Adipocyte (in vitro differentiated cells): ENCODE measurements at regions not wholly inside any gene's neighbourhood (a gene's known extent, or its start where the extent isn't known, plus 50 kb on each side); places are given as distances from the start of the nearest gene placed in this dataset.

Source experiments
- DNase-seq: peaks from one replicate; pipeline ENCODE4 v3.0.0-alpha.2; 2015; ENCODE audit warnings: low read depth
- H3K27me3 ChIP-seq: replicated peaks from 2 replicates; pipeline ENCODE4 v1.7.0; 2013; ENCODE audit warnings: mild to moderate bottlenecking, low read length, moderate library complexity; ENCODE audit not compliant: control insufficient read depth, insufficient read depth
- H3K36me3 ChIP-seq: 2 replicates; pipeline ENCODE4 v1.7.0; 2013; ENCODE audit warnings: low read length, mild to moderate bottlenecking, moderate library complexity; ENCODE audit not compliant: control insufficient read depth, insufficient read depth, severe bottlenecking
- H3K4me1 ChIP-seq: 2 replicates; pipeline ENCODE4 v1.7.0; 2013; ENCODE audit warnings: mild to moderate bottlenecking, low read length, moderate library complexity; ENCODE audit not compliant: control insufficient read depth, insufficient read depth
- H3K4me3 ChIP-seq: 2 replicates; pipeline ENCODE4 v1.7.0; 2013; ENCODE audit warnings: mild to moderate bottlenecking, low read length, moderate library complexity
- H3K9ac ChIP-seq: 2 replicates; pipeline ENCODE4 v1.7.0; 2013; ENCODE audit warnings: mild to moderate bottlenecking, low read length, moderate library complexity
- H3K9me3 ChIP-seq: 2 replicates; pipeline ENCODE4 v1.7.0; 2013; ENCODE audit warnings: mild to moderate bottlenecking, low read length, moderate library complexity; ENCODE audit not compliant: control insufficient read depth

GRCh38 chr5:137567226-137567625 lies 68.1 kb upstream of the SPOCK1 start:
- Histone ChIP-seq H3K9ac (no peak overlapping the region), H3K36me3 (no peaks in the 10 kb centered on the region), H3K27me3 (no peaks in the 10 kb centered on the region), H3K9me3 (no peaks in the 10 kb centered on the region), H3K4me1 (peaks cover 48% of the 10 kb centered on the region), H3K4me3 (no peak overlapping the region)
- DNase-seq: no peak

GRCh38 chr5:137566780-137567179 lies 67.7 kb upstream of the SPOCK1 start:
- H3K9ac ChIP-seq: peak overlapping the region; percentile 7

GRCh38 chr5:137566118-137566541 lies 67.0 kb upstream of the SPOCK1 start:
- H3K9ac ChIP-seq: peak overlapping the region; percentile 7
- H3K4me1 ChIP-seq: peaks cover 44% of the 10 kb centered on the region
- DNase-seq: peak; percentile 38
- no peaks in the 10 kb centered on the region for H3K9me3 ChIP-seq
- no peaks in the 10 kb centered on the region for H3K36me3 ChIP-seq
- no peaks in the 10 kb centered on the region for H3K27me3 ChIP-seq
- H3K4me3 ChIP-seq: peak overlapping the region; percentile 30

More at GRCh38 chr5:137566780-137567179, 67.7 kb upstream of the SPOCK1 start:
- Histone ChIP-seq H3K27me3 (no peaks in the 10 kb centered on the region), H3K4me1 (peaks cover 44% of the 10 kb centered on the region), H3K36me3 (no peaks in the 10 kb centered on the region), H3K9me3 (no peaks in the 10 kb centered on the region), H3K4me3 (no peak overlapping the region)
- no peak for DNase-seq

- Histone ChIP-seq H3K27me3 (no peaks in the 10 kb centered on the region), H3K4me3 (no peak overlapping the region), H3K4me1 (peaks cover 44% of the 10 kb centered on the region), H3K9me3 (no peaks in the 10 kb centered on the region), H3K36me3 (no peaks in the 10 kb centered on the region), H3K9ac (peak overlapping the region; percentile 7)
- DNase-seq: peak; percentile 32
Measured at GRCh38 chr5:137565450-137565849, 66.3 kb upstream of the SPOCK1 start.

GRCh38 chr5:137564398-137564961 lies 65.4 kb upstream of the SPOCK1 start:
- Histone ChIP-seq H3K9me3 (no peaks in the 10 kb centered on the region), H3K4me1 (peaks cover 44% of the 10 kb centered on the region), H3K9ac (peak overlapping the region; percentile 36), H3K27me3 (no peaks in the 10 kb centered on the region), H3K36me3 (no peaks in the 10 kb centered on the region), H3K4me3 (no peak overlapping the region)
- DNase-seq: no peak

GRCh38 chr5:137563646-137564397 lies 64.7 kb upstream of the SPOCK1 start:
- H3K36me3 ChIP-seq: no peaks in the 10 kb centered on the region
- no peaks in the 10 kb centered on the region for H3K9me3 ChIP-seq
- no peak overlapping the region for H3K4me3 ChIP-seq
- peak; percentile 88 for DNase-seq
- H3K9ac ChIP-seq: peak overlapping the region; percentile 36
- H3K4me1 ChIP-seq: peaks cover 44% of the 10 kb centered on the region
- peaks cover 2% of the 10 kb centered on the region for H3K27me3 ChIP-seq

- Histone ChIP-seq H3K27me3 (peaks cover 2% of the 10 kb centered on the region), H3K9me3 (no peaks in the 10 kb centered on the region), H3K4me3 (no peak overlapping the region), H3K36me3 (no peaks in the 10 kb centered on the region), H3K9ac (peak overlapping the region; percentile 35), H3K4me1 (peaks cover 44% of the 10 kb centered on the region)
- no peak for DNase-seq
Measured at GRCh38 chr5:137563301-137563645, 64.1 kb upstream of the SPOCK1 start.

GRCh38 chr5:137561608-137562007 lies 62.5 kb upstream of the SPOCK1 start:
- DNase-seq: no peak
- Histone ChIP-seq H3K27me3 (peaks cover 2% of the 10 kb centered on the region), H3K9me3 (no peaks in the 10 kb centered on the region), H3K4me3 (no peak overlapping the region), H3K9ac (no peak overlapping the region), H3K4me1 (peaks cover 37% of the 10 kb centered on the region), H3K36me3 (no peaks in the 10 kb centered on the region)

- Histone ChIP-seq H3K4me1 (peaks cover 25% of the 10 kb centered on the region), H3K9ac (no peak overlapping the region), H3K4me3 (no peak overlapping the region), H3K9me3 (no peaks in the 10 kb centered on the region), H3K27me3 (peaks cover 2% of the 10 kb centered on the region), H3K36me3 (no peaks in the 10 kb centered on the region)
- no peak for DNase-seq
Measured at GRCh38 chr5:137560420-137560819, 61.3 kb upstream of the SPOCK1 start.
